HG03442 (cell line): ENCODE measurements at regions not wholly inside any gene's neighbourhood (a gene's known extent, or its start where the extent isn't known, plus 50 kb on each side); places are given as distances from the start of the nearest gene placed in this dataset.
A peak's percentile ranks its signal among the peaks of the same experiment; 100 is the strongest.
"Not testable (repeated sequence)": the region's sequence is repeated elsewhere in the genome, so short reads cannot be mapped to it uniquely, and the experiment has no call there.

Experiments
- ATAC-seq: cut with Tn5 transposase; IDR thresholded peaks from one replicate; pipeline ENCODE4 v1.9.1; 2021; ENCODE audit warnings: mild to moderate bottlenecking, moderate library complexity; ENCODE audit not compliant: unreplicated experiment

DNA sequence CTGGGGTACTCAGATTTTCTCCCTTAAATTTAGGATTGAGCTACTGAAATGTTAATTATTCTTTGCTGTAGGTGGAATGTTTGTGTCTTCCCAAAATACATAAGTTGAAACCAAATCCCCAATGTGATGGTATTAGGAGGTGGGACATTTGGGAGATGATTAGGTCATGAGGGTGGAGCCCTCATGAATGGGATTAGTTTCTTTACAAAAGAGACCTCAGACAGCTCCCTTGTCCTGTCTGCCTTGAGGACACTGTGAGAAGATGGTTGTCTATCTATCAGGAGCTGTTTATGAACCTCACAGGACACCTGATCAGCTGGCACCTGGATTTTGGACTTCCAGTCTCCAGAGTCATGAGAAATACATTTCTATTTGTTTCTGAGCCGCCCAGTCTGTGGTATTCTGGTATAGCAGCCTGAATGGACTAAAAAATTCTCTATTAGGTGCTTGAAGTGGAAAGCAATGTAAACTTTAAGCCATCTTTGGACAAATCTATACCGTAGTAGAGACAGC, 99.2 kb upstream of the UXS1 start:
- ATAC-seq = no peak

DNA sequence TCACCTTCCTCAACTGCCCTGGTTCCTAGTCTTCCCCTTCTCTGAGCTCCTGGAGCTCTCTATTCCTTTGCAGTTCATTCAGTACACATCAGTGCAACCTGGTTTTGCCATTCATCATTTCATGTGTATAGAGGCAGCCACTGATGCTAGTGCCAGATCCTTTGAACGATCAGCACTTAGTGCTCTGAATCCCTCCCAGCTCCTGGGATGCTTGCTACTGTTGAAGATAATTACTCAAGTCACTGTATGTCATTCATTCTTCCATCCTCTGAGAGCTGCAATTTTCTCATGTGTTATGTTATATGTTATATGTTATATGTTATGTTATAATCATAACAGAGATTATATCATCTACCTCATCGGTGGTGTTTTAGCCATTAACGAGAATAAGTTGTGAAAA, 98.5 kb upstream of the UXS1 start:
- ATAC-seq = no peak

DNA sequence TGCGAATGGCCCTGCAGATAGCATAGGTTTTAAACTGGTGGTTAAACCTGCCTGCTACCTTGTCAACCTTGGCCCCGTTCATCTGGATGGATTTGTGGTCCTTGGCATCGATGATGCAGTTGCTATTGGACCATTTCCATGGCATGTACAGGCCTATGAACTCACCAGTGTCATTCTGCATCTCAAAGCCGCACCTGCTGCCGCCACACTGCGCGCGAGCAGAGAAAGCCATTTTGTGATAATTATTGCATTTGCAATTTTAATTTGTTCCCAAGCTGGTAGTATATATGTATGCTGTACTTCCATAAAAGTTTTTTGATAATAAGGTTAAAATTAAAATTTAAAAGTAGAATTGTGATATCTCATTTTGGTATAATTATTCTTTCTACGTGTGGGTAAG, 94.8 kb upstream of the UXS1 start:
- ATAC-seq = no peak

DNA sequence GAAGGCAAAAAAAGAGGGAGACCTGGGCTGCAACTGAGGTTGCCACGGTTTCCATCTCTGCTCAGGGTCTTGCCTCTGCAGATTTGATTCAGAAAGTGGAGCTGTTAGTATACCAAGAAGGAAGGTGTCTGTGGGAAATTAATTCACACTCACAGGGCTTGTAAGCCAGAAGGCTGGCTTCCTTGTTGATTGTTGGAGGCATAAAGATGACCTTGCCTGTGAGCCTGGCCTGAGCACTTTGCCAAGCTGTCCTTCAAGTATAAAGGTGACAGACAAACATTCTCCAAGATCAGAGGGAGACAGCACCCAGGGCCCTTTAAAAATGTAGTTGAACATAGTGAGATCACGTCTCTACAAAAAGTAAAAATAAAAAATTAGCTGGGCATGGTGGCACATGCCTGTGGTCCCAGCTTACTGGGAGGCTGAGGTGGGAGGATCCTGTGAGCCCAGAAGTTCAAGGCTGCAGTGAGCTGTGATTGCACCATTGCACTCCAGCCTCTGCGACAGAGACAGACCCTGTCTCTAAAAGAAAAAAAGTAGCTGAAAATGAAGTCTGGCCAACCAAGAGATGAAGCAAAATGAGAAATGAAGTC, 91.2 kb upstream of the UXS1 start:
- ATAC-seq = no peak

DNA sequence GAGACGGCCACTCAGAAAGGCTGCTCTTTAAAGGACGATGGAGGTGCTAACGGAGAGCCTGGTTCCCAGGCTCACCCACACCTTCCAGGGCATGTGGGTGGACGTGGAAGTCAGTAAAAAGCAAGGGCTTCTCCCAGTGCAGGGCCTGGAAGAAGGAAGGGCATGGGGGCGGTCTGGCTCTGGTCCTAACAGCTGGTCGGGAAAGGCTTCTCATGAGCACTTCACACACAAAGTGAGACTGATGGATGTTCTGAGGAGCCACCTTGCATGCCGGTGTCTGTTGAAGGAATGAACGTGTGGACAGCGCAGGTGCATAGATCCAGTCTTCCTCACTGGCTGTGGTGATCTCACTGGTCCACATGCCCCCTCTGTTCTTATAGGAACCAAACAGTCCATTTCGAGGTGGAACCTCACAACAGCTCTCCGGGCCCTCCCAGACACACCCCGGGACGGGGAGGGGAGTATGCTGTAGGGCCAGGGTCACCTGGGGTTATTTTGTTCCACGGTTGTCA, 90.6 kb upstream of the UXS1 start:
- ATAC-seq = no peak

DNA sequence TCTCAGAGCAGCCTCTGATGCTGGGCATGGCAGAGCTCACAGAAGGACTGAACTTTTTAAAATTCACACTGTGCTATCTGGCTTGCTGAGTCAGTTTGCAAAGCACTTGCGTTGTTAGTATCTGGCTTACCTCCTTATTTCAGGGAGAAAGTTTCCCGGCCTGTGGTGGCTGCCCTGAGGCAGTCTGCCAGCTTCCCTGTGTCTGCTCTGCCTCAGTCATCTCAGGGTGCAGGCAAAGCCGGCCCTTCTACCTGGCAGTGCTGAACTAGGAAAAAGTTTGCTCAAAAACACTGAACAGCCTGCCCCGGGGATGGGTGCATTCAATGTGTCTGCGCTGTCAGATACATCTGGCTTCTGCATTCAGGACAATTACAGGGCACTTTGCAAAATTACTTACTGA, 90.2 kb upstream of the UXS1 start:
- ATAC-seq = no peak

DNA sequence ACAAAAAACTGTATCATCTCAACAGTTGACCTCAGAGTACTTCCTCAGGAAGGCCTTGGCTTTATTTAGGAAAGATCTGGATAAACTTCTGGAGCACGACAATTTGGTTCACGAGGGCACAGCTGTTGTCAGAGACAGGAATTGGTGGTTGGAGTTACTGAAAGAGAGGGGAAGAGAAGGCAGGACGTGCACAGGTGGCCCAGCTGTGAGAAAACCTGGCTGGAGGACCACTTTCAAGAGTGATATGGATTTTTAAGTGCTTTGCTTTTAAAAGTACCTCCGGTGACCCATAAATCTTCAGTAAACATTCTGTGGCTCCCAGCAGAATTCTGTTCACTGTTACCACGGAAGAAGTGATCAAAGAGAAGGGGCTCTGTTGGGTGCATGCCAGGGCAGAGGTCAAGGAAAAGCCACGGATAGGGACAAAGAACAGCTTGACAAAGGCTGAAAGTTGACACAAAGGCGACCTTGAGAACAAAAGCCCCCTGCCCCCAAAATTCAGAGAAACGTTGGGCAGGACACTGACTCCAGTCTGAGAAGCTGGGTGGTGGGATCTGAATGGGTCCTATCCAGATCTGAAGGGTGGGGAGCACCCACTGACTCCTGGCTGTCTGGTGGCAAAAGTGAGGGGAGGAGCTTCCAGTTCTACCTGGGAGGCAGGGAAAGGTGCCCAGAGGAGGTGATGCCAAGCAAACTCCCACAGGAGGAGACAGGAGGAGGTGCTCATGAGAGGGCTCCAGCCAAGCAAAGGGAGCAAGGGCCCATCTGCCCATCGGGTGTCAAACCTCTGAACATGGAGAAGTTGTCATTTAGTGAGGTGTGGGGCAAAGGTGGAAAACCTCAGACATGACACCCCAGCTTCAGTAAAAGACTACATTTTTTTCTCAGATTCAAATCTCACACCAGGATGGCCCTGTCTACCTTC, 89.4 kb upstream of the UXS1 start:
- ATAC-seq = not testable (repeated sequence)

DNA sequence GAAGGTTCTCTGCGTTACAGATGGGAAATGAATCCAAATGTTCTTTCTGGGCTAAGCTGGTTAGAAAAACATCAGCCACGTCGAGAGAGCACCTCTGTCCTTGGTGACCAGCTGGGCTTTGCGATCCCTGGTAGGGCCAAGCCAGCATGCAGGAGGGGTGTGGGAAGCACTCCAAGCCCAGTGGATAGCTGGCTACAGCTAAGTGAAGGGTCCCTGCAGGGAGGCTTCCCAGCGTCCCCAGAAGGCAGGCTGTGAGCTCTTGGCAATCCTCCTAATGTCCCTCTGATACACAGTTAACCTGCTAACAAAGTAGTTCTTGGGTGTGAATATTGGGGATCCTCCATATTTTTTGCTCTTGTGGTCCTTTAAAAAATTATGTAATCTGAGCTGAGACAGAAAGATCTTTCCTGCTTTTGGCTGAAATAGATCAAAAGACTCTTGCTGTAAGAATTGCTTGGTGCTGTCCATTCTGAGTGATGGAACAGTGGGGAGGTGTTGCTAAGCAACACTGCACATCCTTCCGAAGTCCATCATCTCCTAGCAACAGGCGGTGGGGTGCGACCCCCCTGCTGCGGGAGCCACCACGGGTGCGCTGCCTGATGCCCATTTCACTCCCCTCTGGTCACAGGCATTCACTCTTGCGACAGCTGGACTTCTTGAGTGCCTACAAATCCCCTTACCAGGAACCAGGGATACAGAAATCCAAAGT, 88.5 kb upstream of the UXS1 start:
- ATAC-seq = no peak

DNA sequence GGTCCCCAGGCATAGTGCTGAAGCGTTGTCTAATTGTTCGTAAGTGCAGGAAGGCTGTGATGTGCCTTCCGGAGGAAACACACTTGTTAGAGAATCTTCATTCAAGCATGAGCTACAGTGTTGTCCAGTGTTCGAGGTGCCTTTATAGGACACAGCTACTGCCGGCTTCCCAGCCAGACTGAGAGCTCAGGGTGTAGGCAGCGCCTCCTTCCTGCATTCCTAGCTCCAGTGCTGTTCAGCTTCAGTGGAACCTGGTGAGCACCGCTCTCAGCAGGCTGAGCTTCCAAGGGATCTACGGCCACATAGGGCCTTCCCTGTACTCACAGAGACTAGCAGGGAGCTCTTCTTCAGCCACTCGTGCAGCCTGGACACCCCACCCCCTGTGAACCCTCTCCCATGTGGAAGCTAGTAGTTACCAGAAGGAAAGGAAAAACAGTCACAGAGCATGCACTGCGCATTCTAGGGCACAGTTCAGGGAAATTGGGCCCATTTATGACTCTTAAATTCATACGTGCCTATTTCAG, 87.9 kb upstream of the UXS1 start:
- ATAC-seq = not testable (repeated sequence)

DNA sequence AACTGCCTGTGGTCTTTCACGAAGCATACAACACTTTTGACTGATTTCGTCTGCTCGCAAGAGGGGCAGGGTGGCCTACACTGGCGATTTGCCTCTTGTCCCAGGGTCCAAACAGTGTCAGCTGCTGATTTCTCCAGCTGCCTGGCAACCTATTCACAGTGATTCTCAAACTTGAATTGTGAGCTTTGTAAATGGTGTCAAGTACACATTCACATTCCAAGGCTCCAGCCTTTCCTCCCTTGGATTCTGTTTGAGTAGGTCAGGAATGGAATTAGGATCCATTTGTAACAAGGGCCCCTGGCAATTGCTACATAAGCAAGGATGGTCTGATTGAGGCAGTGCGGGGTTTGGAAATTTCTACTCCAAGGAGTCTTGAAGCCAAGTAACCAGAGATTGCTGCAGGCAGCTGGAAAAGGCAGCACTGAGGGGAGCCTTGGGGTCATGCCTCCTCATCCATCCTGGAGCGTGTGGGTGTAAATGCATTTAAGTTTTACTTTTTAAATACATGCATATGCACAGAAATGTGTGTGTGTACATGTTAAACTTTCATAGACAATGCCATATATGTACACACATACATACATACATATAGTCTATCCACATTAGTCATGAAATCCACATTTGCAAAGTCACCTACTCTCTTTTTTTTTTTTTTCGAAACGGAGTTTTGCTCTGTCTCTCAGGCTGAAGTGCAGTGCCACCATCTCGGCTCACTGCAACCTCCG, 86.8 kb upstream of the UXS1 start:
- ATAC-seq = no peak

DNA sequence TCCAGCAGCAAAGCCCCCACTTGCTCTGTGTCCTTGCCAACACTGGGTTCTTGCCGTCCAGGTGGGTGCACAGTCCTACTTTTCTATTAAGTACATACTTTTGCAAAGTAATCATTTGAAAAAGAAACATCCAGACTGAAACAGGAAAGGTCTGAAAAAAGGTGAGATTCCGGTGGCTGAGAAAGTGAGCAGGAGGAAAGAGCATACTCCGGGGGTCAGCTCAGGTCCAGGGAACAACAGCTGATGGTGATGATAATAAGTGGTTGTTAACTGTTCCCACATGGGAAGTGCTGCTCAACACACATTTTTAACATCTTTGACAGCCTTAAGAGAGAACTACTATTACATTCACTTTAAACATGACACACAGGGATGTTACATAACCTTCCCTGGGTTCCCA, 86.1 kb upstream of the UXS1 start:
- ATAC-seq = no peak

DNA sequence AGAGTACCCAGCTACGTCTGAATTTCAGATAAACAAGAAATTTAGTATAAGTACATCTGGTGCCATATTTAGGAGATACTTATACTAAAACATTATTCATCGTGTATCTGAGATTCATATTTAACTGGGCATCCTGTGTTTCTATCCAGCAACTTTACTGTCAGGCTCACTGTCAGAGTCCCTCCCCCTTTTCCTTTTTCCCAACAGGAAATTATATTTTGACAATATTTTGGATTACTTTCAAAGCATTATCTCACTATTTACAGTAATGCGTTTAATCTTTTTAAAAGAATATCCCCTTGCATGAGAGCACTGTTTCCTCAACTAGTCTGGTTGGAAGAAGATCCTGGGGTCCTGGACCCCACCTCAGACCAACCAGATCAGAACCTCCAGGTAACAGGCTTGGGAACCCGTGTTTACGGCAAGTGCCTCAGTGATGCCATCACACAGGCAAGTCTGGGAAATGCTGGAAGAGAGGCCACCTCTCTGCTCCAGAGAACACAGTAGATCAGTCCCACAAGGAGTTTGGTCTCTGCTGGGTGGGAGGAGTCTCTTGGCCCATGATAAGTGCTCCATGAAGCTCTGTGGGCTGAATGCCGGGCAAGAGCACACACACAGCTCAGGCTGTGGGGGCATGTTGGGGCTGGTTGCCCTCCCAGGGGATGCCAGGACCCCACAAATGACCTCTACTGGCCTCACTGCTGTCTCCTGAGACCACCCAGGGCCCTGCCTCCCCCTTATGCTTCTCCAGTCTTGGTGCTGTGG, 84.2 kb upstream of the UXS1 start:
- no peak for ATAC-seq

DNA sequence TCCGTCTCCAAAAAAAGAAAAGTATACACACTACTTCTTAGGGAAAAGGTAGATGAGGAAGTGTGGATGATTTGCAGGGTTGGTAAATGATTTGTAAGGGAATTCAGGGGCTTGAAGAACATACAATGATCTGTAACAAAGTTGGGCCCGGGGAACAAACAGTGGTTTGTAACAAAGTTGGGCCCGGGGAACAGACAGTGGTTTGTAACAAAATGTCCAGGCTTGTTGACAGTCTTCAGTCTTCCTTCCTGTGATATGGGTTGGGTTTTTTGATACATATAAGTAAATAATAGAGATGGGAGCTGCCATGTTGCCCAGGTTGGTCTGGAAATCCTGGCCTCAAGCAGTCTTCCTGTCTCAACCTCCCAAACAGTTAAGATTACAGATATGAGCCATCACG, 83.3 kb upstream of the UXS1 start:
- no peak for ATAC-seq

DNA sequence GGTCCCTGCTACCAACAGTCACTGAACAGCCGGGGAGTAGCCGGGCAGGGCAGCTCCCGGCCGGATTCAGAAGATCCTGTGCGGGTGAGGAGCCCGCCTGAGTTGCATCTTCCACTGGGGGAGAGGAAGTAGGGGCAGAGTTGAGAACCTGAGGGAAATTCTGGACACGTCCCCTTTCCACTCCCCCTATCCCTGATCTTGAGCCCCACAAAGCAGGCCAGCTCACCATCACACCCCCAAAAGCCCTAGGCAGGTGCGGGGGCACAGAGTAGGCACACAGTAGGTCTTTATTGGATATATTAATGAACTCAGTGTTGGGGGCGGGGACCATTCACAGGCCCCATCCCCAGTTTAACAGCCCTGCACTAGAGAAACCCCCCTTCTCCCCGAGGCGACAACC, 81.9 kb upstream of the UXS1 start:
- no peak for ATAC-seq

DNA sequence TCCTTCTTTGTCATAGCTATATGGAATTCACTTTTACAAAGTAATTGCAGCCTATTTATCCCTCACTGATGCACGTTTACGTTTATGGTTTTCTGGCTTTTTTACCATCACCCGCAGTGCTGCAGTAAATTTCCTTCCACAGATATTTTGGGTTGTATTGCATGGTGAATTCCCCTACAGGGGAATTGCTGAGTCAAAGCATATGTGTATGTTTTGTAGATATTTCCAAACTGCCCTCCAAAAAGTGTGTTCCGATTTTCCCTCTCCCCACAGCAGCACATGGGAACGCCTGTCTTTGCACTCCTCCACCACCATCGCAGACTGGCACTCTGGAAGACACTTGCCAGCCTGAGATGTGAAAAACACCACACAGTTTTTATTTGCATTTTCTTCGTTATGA, 80.6 kb upstream of the UXS1 start:
- no peak for ATAC-seq

DNA sequence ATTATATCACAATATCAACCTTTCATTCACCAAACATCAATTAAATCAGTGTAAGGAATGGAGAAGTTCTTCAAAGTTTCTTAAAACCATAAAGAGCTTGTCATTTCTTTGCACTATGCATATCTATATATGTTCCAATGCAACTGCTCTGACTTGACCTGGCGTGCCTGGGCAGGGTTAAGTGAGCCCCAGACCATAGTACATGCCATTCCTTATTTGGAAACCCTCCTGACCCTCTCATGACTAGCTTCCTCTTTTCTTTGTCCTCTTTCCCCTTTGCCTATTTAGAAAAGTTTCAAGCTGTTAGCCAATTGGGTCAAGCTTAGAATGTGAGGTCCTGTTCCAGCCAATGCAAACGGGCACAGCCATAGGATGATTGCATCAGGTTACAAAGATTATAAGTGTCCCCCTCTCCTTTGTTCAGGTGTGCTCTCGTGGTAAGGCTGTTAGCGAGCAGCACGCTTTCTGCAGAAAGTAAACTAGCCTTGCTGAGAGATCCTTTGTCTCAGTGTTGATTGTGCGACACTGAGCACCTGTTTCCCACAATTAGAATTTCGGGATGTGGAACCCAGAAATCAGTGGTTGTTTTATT, 78.2 kb upstream of the UXS1 start:
- peak; percentile 41 for ATAC-seq

DNA sequence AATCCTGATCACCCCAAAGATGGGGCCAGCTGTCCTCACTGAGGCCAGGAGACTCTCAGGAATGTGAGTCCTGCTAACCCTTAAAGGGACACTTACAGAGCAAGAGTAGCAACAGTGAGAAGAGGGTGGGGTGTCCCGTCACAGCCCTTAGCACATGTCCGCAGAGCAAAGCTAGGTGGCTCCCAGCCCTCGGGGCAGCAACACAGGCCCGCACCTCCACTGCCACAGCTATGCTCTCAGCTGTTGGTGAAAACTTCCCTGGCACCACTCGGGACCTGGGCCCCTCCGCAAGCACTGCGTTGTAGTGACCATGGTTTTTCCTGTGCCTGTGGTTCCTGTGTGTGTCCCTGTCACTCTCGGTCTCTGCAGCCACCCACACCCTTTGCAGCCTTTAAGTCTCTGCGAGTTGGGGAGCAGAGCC, 76.4 kb upstream of the UXS1 start:
- ATAC-seq = no peak

DNA sequence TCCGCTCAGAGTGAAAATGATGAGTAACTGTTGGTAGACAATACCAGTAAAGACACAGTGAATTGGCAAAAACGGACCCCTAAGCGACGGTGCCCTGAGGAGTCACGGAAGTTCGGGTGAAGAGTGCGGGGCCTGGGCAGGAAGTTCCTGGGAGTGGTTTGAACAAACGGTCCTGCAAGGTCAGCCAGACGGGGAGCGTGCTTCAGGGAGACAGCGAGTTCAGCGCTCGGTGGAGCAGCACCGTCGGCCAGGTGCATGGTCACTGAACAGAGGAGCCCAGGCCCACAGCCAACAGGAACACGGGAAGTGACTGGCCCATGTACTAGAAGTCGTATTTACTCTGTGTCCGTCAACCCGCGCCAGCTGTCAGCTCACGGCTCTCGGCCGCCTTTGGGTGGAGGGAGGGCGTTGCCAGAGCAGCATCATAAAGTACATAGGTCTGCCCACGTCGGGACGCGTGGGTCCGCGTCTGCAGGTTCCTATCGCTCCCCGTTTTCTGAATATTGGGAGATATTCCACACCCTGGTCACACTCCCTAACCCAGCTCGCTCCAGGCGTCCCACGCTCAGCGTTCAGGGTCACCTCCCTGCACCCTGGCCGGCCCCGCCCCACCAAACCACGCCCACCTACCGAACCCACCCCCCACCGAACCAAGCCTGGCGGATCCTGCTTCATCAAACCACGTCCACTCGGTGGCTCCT, 75.6 kb upstream of the UXS1 start:
- peak; percentile 85 for ATAC-seq

DNA sequence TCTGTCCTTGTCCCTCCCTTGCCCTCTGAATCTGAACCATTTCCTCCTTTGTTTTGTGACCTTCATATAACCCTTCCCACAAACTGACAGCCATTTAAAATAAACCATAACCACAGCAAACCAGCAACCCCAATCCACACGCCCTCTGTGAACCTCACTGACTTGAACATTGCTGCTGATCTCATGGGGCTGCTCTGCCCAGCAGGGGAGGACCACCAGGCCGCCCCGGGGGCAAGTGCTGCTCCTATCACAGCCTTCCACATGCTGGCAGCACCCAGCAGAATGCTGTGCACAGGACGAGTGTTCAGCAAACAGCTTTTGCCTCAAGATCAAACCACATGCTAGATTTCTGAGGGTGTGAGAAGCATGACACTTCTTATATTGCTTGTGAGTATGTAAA, 73.9 kb upstream of the UXS1 start:
- no peak for ATAC-seq
